MM.1S (cell line): ENCODE measurements at regions not wholly inside any gene's neighbourhood (a gene's known extent, or its start where the extent isn't known, plus 50 kb on each side); places are given as distances from the start of the nearest gene placed in this dataset.

Experiments
- DNase-seq: peaks from one replicate; pipeline ENCODE4 v3.0.0-alpha.2; 2015
- H2AFZ ChIP-seq: fragments of 300-600 bp; sonication (generic); 2 replicates; pipeline ENCODE4 v1.6.0; 2016; ENCODE audit warnings: antibody characterized with exemption, low read length
- H3F3A ChIP-seq: fragments of 300-600 bp; sonication (generic); 2 replicates; pipeline ENCODE4 v1.6.1; 2016; ENCODE audit warnings: mild to moderate bottlenecking, antibody characterized with exemption, low read length, moderate library complexity, mixed read lengths; ENCODE audit not compliant: insufficient read depth
- H3K27ac ChIP-seq: fragments of 300-600 bp; sonication (generic); 2 replicates; pipeline ENCODE4 v1.5.1; 2016; ENCODE audit warnings: mild to moderate bottlenecking, low read length
- H3K27me3 ChIP-seq: fragments of 300-600 bp; sonication (generic); replicated peaks from 2 replicates; pipeline ENCODE4 v1.6.0; 2016; ENCODE audit warnings: low read length; ENCODE audit not compliant: insufficient read depth
- H3K36me3 ChIP-seq: fragments of 300-600 bp; sonication (generic); replicated peaks from 2 replicates; pipeline ENCODE4 v1.6.1; 2016; ENCODE audit warnings: mild to moderate bottlenecking, low read length, mixed read lengths; ENCODE audit not compliant: insufficient read depth
- H3K4me1 ChIP-seq: fragments of 300-600 bp; sonication (generic); 2 replicates; pipeline ENCODE4 v1.6.1; 2016; ENCODE audit warnings: low read length, mixed read lengths
- H3K4me2 ChIP-seq: fragments of 300-600 bp; sonication (generic); 2 replicates; pipeline ENCODE4 v1.6.0; 2016; ENCODE audit warnings: low read depth, low read length
- H3K4me3 ChIP-seq: fragments of 300-600 bp; sonication (generic); 2 replicates; pipeline ENCODE4 v1.5.1; 2016; ENCODE audit warnings: low read length, mixed read lengths
- H3K79me2 ChIP-seq: fragments of 300-600 bp; sonication (generic); 2 replicates; pipeline ENCODE4 v1.6.1; 2016; ENCODE audit warnings: mixed run types, low read length, mixed read lengths
- H3K9ac ChIP-seq: fragments of 300-600 bp; sonication (generic); 2 replicates; pipeline ENCODE4 v1.6.1; 2016; ENCODE audit warnings: low read length, mixed read lengths
- H3K9me2 ChIP-seq: fragments of 300-600 bp; sonication (generic); replicated peaks from 2 replicates; pipeline ENCODE4 v1.6.1; 2016; ENCODE audit warnings: mild to moderate bottlenecking, low read length, mixed read lengths; ENCODE audit not compliant: insufficient read depth
- H3K9me3 ChIP-seq: fragments of 300-600 bp; sonication (generic); replicated peaks from 2 replicates; pipeline ENCODE4 v1.6.1; 2016; ENCODE audit warnings: mild to moderate bottlenecking, low read length, mixed read lengths; ENCODE audit not compliant: insufficient read depth
- H4K20me1 ChIP-seq: fragments of 300-600 bp; sonication (generic); 2 replicates; pipeline ENCODE4 v1.6.1; 2016; ENCODE audit warnings: mild to moderate bottlenecking, low read length, moderate library complexity, mixed read lengths; ENCODE audit not compliant: insufficient read depth
- EZH2 ChIP-seq: fragments of 300-600 bp; sonication (generic); optimal IDR thresholded peaks from 2 replicates; pipeline ENCODE3; 2017; ENCODE audit warnings: low read depth, mild to moderate bottlenecking, antibody characterized with exemption, low read length, mixed read lengths
- EZH2phosphoT487 ChIP-seq: fragments of 300-600 bp; sonication (generic); IDR thresholded peaks from 2 replicates; pipeline ENCODE4 v1.6.1; 2018; ENCODE audit warnings: antibody characterized with exemption, low read length
- TF ChIP-seq, protein P1 (sequence below): fragments of 300-600 bp; sonication (generic); IDR thresholded peaks from 2 replicates; pipeline ENCODE4 v1.5.1; 2016; ENCODE audit warnings: antibody characterized with exemption, low read length, mixed read lengths

GRCh38 chr5:104952876-104953275 is 1390.3 kb upstream of the NUDT12 start:
- H3K79me2 ChIP-seq, result no peaks in the 10 kb centered on the region
- no peak for DNase-seq
- H3K4me2 ChIP-seq, result no peak overlapping the region
- H3K27me3 ChIP-seq, result no peaks in the 10 kb centered on the region
- H3K27ac ChIP-seq, result no peak overlapping the region
- H3K4me1 ChIP-seq, result no peaks in the 10 kb centered on the region
- H3K9ac ChIP-seq, result no peak overlapping the region
- H2AFZ ChIP-seq, result no peak overlapping the region
- TF ChIP-seq, protein P1, sequence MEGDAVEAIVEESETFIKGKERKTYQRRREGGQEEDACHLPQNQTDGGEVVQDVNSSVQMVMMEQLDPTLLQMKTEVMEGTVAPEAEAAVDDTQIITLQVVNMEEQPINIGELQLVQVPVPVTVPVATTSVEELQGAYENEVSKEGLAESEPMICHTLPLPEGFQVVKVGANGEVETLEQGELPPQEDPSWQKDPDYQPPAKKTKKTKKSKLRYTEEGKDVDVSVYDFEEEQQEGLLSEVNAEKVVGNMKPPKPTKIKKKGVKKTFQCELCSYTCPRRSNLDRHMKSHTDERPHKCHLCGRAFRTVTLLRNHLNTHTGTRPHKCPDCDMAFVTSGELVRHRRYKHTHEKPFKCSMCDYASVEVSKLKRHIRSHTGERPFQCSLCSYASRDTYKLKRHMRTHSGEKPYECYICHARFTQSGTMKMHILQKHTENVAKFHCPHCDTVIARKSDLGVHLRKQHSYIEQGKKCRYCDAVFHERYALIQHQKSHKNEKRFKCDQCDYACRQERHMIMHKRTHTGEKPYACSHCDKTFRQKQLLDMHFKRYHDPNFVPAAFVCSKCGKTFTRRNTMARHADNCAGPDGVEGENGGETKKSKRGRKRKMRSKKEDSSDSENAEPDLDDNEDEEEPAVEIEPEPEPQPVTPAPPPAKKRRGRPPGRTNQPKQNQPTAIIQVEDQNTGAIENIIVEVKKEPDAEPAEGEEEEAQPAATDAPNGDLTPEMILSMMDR, result no peak
- TF ChIP-seq EZH2phosphoT487, result no peak
- no peak for TF ChIP-seq EZH2
- no peaks in the 10 kb centered on the region for H3K9me2 ChIP-seq
- no peaks in the 10 kb centered on the region for H3F3A ChIP-seq
- H4K20me1 ChIP-seq, result no peaks in the 10 kb centered on the region
- no peaks in the 10 kb centered on the region for H3K36me3 ChIP-seq
- no peaks in the 10 kb centered on the region for H3K9me3 ChIP-seq
- H3K4me3 ChIP-seq, result no peak overlapping the region

DNA sequence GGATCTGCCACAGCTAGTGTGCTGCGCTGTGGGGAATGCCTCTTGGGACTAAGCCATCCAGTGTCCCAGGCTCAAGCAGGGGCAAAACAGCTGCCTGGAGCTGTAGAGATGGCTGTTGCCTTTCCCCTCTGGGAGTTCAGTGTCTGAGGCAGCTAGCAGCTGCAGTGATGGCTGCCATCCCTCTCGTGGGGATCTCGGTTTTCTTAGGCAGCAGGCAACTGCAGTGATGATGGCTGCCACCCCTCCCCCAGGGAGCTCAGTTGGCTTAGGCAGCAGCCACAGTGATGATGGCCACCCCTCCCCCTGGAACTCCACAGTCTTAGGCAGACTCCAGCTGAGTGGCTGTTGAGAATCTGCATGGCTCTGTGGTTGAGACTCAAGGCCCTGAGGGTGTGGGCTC is 1389.2 kb upstream of the NUDT12 start:
- H4K20me1 ChIP-seq, result no peaks in the 10 kb centered on the region
- no peaks in the 10 kb centered on the region for H3F3A ChIP-seq
- H3K27ac ChIP-seq, result no peak overlapping the region
- no peak overlapping the region for H3K4me3 ChIP-seq
- H3K27me3 ChIP-seq, result no peaks in the 10 kb centered on the region
- H3K4me1 ChIP-seq, result no peaks in the 10 kb centered on the region
- no peak overlapping the region for H2AFZ ChIP-seq
- TF ChIP-seq, protein P1, result no peak
- TF ChIP-seq EZH2 (no peak), EZH2phosphoT487 (no peak)
- H3K79me2 ChIP-seq, result no peaks in the 10 kb centered on the region
- H3K36me3 ChIP-seq, result no peaks in the 10 kb centered on the region
- H3K9me3 ChIP-seq, result no peaks in the 10 kb centered on the region
- no peaks in the 10 kb centered on the region for H3K9me2 ChIP-seq
- H3K9ac ChIP-seq, result no peak overlapping the region
- DNase-seq, result no peak
- no peak overlapping the region for H3K4me2 ChIP-seq

- no peaks in the 10 kb centered on the region for H3K4me1 ChIP-seq
- DNase-seq, result no peak
- no peaks in the 10 kb centered on the region for H4K20me1 ChIP-seq
- H3K27me3 ChIP-seq, result no peaks in the 10 kb centered on the region
- no peaks in the 10 kb centered on the region for H3F3A ChIP-seq
- H3K9me2 ChIP-seq, result no peaks in the 10 kb centered on the region
- no peak overlapping the region for H3K27ac ChIP-seq
- H3K9me3 ChIP-seq, result no peaks in the 10 kb centered on the region
- no peaks in the 10 kb centered on the region for H3K36me3 ChIP-seq
- no peak overlapping the region for H3K9ac ChIP-seq
- TF ChIP-seq EZH2phosphoT487 (no peak), EZH2 (no peak)
- TF ChIP-seq, protein P1, result no peak
- H3K4me2 ChIP-seq, result no peak overlapping the region
- H3K79me2 ChIP-seq, result no peaks in the 10 kb centered on the region
- no peak overlapping the region for H2AFZ ChIP-seq
- H3K4me3 ChIP-seq, result no peak overlapping the region
Observed at GRCh38 chr5:104947076-104947475, 1384.5 kb upstream of the NUDT12 start.

DNA sequence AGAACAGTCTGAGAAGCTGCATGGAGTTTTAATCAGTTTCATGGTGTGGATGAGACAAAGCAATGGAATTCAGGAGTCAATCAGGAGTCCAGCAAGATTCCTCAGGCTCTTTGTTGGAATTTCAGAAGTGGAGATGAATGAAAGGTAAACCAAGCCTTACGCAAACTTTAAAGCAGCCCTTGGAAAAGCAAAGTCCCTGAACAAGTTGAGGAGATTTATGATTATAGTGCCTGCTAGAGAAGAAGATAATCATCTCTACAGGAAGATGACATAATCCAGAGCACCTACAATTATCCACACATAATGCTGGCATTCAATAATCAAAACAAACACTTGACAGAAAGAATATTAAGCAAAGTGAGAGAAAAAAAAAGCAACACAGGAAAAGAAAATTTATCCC is 1380.1 kb upstream of the NUDT12 start:
- H4K20me1 ChIP-seq, result no peaks in the 10 kb centered on the region
- no peak overlapping the region for H3K27ac ChIP-seq
- no peaks in the 10 kb centered on the region for H3K36me3 ChIP-seq
- DNase-seq, result no peak
- no peak overlapping the region for H3K4me2 ChIP-seq
- H3K9me2 ChIP-seq, result no peaks in the 10 kb centered on the region
- H3K4me3 ChIP-seq, result no peak overlapping the region
- no peaks in the 10 kb centered on the region for H3K9me3 ChIP-seq
- no peaks in the 10 kb centered on the region for H3K27me3 ChIP-seq
- H3K9ac ChIP-seq, result no peak overlapping the region
- H2AFZ ChIP-seq, result no peak overlapping the region
- no peaks in the 10 kb centered on the region for H3K79me2 ChIP-seq
- no peaks in the 10 kb centered on the region for H3F3A ChIP-seq
- TF ChIP-seq, protein P1, result no peak
- TF ChIP-seq EZH2 (no peak), EZH2phosphoT487 (no peak)
- no peaks in the 10 kb centered on the region for H3K4me1 ChIP-seq
